Gastrocnemius medialis (tissue), 4 donors: ENCODE measurements at regions not wholly inside any gene's neighbourhood (a gene's known extent, or its start where the extent isn't known, plus 50 kb on each side); places are given as distances from the start of the nearest gene placed in this dataset.

Source experiments
- CTCF ChIP-seq, 5 experiments: fragments of 450-650 bp in 3 of 5; fragments of 200-600 bp in 2 of 5; sonication (generic) in 2 of 5; IDR thresholded peaks in 4 of 5; conservative IDR thresholded peaks in 1 of 5; 1 replicate in 4 of 5; 2 replicates in 1 of 5; pipeline ENCODE4 v1.5.1; 2016 to 2019; ENCODE audit warnings: antibody characterized with exemption in 5 of 5, mild to moderate bottlenecking in 3 of 5, moderate library complexity in 3 of 5
- POLR2A ChIP-seq, 2 donors: fragments of 450-650 bp; IDR thresholded peaks; one replicate each; pipeline ENCODE4 v1.6.1; 2017; ENCODE audit warnings: antibody characterized with exemption in 2 of 2, mild to moderate bottlenecking in 2 of 2, moderate library complexity in 2 of 2

GRCh38 chr20:57047281-57048026 lies 219.0 kb downstream of the BMP7 start:
- TF ChIP-seq CTCF (IDR thresholded peaks at IDR 0.05 in 4 of 5, conservative IDR thresholded peaks at IDR 0.05 in 1 of 5) (no peak), POLR2A (IDR thresholded peaks at IDR 0.05) (no peak)
